ENCODE measurements at regions not wholly inside any gene's neighbourhood (a gene's known extent, or its start where the extent isn't known, plus 50 kb on each side); places are given as distances from the start of the nearest gene placed in this dataset.
"Not testable (repeated sequence)": the region's sequence is repeated elsewhere in the genome, so short reads cannot be mapped to it uniquely, and the experiment has no call there.

DNA sequence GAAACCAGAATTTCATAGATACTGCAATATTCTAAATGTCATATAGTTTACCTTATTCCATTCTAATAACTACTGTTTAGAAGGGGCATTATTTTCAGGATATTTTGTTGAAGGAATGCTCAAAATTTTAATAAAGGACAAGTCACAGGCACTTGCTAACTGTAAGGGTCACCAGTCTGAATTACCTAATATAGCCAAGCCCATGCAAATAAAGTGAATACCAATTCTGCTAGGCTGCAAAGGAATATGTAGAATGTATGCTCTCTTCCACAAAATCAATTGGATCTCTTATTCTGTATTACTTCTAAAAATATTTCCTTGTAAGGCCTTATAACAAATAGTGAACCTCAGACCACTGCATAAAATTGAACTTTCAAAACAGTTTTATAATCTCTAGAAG, 52.3 kb upstream of the FAT4 start:
- no peak for DNase-seq

DNA sequence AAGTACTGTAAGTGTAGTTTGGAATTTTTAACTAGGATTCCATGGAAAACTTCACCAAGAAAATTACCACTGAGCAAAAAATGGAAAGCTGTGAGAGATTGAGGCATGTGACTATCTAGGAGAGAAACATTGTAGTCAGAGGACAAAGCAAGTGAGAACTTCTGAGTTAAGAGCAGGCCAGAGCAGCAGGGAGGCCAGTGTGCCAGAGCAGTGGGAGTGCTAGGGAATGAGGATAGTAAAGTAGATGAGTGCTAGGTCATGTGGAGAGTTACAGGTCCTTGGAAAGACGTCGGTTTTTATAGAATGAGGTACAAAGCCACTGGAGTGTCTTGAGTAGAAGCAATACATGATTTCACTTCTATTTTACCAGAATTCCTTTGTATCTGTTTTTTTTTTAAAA, 52.7 kb upstream of the FAT4 start:
- DNase-seq = no peak

DNA sequence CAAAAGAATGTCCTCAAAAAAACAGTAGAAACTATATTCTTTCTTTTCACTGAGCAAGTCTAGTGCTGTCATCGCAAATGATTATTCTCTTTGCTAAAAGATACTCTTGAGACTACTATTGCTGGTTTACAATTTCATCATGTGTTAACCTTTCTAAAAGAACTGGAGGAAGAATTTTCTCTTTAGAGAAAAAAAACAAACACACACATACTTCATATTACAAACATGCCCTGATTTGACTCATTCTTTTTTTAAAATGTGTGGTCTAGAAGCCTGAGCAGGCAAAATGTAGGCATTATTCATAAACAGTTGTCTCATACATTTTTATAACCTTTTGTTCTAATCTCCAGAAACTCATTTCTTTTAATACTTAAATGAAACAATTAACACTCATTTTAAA, 60.6 kb upstream of the FAT4 start:
- DNase-seq = no peak

DNA sequence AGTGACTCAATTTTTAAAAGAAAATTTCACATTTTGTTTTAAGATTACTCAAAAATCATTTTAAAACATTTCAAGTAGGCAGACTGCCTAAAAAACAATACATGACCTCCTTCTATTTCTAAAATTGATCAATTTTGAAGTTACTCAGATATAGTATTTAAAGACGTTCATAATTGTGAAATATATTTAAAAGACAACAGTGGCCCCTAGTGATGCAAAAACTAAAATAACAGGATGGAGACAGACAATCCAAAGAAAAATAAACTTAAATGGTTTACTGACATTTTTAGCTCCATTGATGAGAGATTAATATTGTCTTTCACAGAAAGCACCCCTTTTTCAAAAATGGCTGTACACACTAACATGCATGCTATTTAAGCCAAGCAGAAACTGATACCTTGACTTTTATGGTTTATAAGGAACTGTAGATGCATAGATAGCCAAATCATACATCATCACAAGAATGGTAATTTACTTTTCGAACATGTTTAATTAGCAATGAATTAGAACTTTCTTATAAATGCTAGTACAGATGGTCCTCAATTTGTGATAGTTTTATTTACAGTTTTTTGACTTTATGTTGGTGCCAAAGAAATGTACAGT, 69.8 kb upstream of the FAT4 start:
- peak in 1 of 2 experiments; percentile 21 for DNase-seq

DNA sequence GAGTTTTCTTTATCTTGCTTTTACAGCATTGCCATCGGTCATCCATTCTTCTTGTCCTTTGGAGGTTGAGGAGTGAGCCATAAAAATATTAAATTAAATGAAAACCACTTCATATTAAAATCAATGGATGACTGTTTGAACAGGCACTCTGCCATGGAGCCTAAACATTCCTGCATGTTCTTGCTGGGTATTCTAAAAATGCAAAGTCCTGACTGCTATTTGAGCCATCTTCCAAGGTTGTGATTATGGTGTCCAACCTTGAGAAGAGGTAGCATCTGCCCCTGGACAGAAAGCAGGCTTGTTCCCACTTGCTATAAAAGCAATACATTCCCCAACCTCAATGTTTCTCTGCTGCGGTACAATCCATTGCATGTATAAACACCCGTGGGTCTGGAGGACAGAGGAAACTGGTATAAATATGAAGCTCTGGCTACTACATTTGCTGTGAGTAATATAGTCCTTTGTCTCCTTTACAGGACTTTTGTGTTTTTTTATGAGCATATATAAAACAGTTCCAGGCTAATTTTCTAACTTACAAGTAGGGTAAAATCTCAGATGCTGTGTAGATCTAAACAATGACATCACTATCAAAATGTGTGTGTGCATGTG, 70.9 kb upstream of the FAT4 start:
- DNase-seq = no peak

DNA sequence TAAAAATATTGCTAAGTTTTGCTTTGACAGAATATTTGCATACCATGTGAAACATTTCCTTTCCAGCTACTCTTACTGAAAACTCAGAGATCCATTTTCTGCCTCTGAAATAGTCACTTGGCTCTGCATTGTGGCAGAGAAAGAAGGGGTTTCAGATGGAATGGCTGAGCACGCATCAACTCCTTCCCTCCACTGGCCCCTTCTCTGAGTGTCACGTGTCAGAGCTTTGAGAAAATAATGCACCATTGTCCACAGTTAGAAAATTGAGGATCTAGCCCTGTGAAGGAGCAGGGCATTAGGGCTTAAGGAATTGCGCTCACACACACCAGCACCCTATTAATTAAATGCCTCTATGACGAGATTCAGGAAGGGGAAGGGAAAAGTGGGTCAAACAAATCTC, 78.8 kb upstream of the FAT4 start:
- no peak for DNase-seq

DNA sequence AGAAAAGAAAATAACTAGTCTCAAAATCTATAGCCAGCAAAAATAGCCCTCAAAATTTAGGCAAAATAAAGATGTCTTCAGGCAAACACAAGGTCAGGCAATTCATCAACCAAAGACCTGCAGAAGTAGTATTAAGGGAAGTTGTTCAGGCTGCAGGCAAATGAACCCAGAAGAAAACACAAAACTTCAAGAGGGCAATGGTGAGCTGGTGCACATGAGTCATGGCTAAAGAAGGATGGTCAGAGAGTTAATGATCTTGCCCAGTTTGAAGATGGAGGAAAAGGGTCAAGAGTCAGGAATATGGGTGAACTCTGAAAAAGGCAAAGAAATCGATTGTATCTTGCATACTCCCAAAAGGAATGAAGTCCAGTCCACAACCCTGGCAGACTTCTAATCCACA, 83.1 kb upstream of the FAT4 start:
- DNase-seq = no peak

DNA sequence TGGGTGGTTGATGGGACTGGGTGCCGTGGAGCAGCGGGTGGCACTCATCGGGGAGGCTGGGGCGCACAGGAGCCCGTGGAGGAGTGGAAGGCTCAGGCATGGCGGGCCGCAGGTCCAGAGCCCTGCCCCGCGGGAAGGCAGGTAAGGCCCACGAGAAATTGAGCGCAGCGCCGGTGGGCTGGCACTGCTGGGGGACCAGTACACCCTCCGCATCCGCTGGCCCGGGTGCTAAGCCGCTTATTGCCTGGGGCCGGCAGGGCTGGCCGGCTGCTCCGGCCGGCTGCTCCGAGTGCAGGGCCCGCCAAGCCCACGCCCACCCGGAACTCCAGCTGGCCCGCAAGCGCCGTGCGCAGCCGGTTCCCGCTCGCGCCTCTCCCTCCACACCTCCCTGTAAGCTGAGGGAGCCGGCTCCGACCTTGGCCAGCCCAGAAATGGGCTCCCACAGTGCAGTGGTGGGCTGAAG, 85.1 kb upstream of the FAT4 start:
- DNase-seq = no peak

DNA sequence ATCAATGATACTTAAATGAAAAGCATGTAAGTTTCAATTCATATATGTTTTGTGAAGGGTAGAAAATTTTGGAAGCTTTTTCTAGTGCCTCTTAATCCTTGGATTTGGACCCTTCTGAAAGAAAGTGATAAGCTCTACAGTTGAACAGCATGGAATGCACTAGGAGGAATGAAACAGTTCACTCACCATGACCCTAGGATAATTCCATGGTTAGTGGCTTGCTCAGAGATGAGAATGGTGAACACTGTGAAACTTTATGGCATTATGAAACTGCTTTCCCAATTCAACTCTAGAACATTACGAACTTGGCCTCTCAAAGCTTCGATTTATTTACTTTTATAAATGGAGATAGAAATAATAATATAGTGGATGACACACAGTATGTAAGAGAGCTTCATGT, 88.9 kb upstream of the FAT4 start:
- no peak for DNase-seq

DNA sequence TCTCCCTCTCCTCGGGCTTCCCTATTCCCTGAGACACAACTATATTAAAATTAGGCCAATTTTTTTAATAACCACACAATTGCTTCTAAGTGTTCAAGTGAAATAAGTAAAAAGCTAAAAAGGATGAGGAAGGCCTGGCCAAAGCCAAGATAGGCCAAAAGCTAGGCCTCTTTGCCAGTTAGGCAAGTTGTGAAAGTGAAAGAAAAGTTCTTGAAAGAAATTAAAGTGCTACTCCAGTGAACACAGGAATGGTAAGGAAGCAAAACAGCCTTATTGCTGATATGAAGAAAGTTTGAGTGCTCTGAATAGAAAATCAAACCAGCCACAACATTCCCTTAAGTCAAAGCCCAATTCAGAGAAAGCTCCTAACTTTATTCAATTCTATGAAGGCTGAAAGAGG, 114.2 kb upstream of the FAT4 start:
- DNase-seq = no peak

DNA sequence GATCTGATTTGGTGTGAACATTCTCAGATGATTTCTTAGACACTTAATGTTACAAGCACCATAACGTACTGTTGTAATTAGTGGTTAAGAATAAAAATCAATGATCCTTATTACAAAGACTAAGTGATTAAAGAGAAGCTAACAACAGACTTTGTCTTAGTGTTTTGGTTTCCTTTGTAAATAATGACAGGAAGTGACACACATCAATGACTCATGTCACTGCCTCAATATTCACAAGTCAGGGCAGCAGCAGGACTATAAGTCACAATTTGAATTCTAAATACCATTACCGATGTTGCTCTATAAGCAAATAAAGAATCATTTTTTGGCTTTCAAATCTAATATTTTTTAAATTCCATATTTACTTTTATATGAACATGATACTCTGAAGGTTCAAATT, 115.8 kb upstream of the FAT4 start:
- peak; percentile 1 to 30 for DNase-seq

DNA sequence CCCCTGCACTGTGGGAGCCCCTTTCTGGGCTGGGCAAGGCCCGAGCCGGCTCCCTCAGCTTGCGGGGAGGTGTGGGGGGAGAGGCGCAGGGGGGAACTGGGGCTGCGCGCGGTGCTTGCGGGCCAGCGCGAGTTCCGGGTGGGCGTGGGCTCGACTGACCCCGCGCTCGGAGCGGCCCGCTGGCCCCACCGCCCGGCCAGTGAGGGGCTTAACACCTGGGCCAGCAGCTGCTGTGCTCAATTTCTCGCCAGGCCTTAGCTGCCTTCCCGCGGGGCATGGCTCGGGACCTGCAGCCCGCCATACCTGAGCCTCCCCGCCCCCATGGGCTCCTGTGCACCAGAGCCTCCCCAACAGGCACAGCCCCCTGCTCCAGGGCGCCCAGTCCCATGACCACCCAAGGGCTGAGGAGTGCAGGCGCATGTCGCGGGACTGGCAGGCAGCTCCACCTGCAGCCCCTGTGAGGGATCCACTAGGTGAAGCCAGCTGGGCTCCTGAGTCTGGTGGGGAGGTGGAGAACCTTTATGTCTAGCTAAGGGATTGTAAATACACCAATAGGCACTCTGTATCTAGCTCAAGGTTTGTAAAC, 122.8 kb upstream of the FAT4 start:
- not testable (repeated sequence) for DNase-seq

DNA sequence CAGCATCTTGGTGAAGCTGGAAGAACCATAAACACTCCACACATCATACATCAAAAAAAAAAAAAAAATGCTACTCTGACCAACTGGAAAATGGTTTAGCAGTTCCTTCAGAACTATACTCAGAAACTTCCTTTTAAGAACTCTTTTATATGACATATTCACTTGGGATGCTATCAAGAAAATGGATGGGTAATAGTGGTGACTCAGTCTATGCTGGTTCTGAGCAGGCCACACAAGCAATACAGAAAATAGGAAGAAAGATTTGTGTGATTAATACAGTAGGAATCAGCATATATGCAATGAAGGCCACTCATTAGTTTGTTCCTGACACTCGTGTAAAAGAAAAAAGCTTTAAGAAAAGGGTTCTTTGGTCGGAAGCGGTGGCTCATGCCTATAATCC, 123.5 kb upstream of the FAT4 start:
- no peak for DNase-seq

DNA sequence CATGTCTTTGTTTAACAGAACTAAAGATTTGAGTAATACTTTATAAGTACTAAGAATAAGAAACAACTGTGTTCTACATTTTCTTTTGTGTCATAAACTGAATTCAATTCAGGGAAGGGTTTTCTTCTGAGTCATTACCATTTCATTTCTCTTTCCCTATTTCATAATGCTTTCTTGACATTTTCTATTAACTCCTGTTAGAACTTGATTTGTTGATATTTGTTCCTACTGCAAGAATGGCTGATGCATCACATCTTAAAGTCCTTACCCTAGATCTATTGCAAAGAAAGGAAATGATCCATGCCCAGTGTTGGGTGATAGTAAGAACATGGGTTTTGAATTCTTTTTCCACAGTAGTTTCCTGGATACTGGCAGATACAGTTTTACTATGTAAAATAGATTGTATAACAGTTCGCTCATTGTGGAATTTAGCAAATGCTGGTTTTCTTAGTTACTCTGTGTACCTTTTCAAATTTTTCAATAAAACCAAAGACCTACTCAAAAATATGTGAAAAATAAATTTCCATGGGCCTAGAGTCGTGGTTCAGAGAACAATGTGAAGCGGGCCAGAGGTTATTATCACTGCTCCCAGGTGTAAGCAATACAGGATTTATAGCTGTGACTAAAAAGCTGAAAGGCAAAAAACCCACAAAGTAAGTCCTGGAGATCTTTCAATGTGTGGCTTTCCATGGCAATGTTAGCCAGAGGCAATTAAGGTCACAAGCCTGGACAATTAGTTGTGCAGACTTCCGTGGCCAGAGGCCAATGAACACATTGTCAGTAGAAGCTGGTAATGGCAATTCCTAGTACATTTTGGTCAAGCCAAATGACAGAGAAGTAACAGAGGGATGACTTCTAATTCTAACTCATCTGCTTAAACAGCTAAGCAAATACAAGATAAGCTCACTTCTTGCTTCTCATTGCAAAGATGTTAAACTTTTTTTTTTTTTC, 127.3 kb upstream of the FAT4 start:
- no peak for DNase-seq

DNA sequence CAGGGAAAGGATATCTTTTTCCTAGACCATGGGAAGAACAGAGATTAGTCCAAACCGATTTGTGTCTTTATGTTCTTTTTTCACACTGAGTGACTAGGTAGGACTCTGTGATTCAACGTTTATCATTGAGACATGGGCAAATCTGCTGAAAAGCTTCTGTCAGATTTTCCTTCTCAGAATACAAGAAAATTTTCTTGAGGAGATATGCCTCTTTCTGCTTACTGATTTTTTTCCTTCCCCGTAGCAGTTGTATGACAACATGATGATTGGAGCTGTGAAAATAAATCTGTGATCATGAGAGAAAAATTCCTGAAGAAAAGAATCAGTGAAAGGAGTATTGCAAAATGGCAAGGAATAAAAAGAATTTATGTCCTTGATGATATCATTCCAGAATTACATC, 130.6 kb upstream of the FAT4 start:
- DNase-seq = no peak

DNA sequence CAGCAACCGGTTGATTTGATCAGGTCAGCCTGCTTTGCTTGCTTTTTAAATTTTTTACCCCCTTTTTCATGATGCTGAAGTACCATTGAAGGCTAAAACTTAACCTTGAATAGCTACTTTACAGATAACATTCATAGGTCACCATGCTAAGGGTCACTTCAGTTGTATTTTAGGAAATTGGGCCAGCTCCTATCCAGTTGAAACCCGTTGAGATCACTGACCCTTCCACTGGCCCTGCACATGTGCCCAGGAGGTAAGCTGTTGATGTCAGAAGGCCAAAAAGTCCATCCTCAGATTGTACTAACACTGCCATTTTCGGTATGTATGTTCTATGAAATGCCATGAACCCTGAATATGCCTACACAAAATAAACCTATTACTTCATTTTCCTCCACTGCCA, 133.0 kb upstream of the FAT4 start:
- no peak for DNase-seq

DNA sequence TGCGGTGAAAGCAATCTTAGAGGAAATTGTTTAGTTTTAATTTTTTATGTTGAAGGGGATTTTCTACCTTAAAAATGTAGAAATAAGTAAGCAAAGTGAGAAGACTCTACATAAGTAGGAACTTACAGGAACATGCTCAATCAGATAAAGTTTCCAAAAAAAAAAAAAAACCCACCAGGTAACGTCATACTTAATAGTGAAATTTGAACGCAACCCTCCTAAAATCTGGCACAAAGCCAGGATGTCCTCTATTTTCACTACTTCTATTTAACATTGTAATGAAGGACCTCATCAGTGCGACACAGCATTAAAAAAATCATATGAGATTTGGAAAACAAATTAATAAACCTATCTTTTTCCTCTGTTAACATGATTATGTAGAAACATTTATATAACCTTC, 135.0 kb upstream of the FAT4 start:
- no peak for DNase-seq

DNA sequence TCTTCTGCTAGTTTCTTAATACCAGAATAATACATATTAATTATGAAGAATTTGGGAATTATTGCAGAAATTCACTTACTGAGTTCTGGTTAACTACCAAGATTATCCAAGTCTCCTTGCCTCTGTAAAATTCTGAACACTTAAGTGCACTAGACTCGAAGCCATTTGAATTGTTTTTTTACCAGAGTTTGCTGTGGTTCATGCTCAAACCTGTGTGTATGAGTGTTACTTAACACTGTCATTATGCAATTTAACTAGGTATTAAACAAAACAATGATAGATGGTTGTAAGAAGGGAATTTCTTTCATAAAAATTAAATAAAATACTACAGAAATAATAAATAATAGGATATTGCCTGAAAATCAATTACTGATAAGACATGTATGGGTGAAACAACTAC, 145.6 kb upstream of the FAT4 start:
- DNase-seq = no peak

DNA sequence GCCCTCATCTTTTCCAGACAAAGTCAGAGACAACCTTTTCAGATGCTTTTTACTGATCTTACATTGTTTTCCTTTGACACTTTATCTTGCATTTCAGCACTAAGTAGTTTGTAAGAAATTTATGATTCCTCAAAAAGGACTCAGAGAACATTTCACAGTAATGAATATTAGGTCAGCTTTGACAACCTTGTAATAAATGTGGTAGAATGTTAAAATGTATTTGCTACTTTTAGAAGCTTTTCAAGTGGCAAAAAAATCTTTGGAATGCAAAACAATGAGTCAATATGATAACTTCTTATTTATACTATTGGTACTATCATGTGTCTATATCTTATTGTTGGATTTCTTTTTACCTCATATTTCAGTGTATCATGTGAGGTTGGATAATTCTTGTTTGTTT, 146.2 kb upstream of the FAT4 start:
- no peak for DNase-seq

DNA sequence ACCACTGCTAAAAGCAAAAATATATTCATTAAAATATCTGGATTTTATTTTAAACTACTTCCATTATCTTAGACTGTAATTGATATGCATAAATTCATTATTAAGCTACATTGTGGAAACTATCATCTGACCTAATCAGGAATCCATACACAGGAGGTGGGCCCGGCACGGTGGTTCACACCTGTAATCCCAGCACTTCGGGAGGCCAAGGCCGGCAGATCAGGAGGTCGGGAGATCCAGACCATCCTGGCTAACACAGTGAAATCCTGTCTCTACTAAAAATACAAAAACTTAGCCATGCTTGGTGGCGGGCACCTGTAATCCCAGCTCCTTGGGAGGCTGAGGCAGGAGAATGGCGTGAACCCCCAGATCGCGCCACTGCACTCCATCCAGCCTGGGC, 148.7 kb upstream of the FAT4 start:
- DNase-seq = not testable (repeated sequence)

DNA sequence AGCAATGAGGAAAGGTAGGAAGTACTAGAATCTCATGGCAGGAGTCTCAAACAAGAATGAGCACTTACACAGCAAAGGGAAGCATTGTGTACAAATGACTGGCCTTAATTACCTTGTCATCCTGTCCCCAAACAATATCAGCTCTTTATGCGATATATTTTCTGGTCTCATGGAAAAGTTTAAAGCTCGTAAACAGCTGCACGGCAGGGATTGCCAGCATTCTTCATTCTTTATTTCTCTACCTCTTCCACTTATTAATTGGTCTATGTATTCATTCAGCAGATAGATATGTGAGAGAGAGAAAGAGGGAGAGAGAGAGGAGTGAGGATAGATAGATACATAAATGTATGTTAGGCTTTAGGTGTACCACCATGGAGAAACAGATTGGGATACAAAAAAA, 155.8 kb upstream of the FAT4 start:
- DNase-seq = no peak

DNA sequence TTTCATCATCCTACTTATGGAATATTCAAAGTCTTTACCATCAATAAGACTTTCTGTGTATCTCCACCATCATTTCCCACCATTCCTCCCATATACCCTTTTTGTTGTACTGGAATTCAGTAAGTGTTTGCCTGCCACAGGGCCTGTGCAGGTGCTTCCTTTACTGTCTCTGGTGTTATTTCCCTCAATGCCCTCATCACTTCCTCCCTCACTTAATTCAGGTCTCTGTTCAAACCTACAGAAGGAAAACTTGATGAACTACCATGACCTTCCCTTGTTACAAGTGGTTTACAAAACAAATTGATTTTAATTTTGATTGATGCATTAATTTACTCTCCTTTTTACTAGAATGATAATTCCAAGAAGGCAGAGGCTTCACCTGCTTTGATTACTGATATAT, 159.5 kb upstream of the FAT4 start:
- no peak for DNase-seq

DNA sequence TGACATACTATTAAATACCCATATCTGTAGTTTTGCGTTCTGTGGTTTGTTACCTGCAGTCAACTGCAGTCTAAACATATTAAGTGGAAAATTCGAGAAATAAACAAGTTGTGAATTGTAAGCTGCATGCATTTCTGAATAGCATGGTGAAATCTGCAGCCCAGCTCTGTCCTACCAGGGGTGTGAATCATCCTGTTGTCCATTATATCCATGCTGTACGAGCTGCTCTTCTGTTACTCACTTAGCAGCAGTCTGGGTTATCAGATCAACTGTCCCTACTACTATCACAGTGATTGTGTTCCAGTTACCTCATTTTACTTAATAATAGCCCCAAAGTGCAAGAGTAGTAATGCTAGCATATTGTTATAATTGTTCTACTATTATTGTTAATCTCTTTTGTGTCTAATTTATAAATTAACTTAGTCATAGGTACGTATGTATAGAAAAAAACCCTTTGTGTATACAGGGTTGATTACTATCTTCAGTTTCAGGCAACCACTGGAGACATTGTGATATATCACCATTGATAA, 173.7 kb upstream of the FAT4 start:
- DNase-seq = no peak

DNA sequence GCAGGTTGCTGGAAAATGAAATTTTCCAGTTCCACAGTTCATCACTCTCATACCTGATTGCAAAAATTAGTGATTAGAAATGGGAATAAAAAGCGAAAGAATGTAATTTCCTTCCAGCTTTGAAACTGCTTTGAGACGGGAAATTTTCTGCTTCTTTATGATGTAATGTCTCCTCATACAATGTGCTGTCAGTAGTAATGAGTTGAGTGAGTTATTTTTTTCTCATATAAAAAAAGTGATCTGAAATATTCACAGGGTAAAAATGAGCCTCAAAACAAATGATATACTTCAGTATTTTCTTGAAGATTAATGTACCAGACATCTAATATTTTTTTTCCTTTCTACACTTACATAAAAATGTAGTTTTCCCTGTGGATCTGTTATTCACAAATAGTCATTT, 179.1 kb upstream of the FAT4 start:
- DNase-seq = no peak

Measured in SW 1271 (cell line).